Fibroblast of skin of left biceps (primary cell): ENCODE measurements at regions not wholly inside any gene's neighbourhood (a gene's known extent, or its start where the extent isn't known, plus 50 kb on each side); places are given as distances from the start of the nearest gene placed in this dataset.

Experiments
- DNase-seq, 2 experiments: peaks; one replicate each; pipeline ENCODE4 v3.0.0-alpha.2; 2013; ENCODE audit warnings: low read depth in 2 of 2

- peak; percentile 81 to 83 for DNase-seq
Measured at GRCh38 chr9:90301277-90301653, 341.4 kb downstream of the DIRAS2 start.

DNA sequence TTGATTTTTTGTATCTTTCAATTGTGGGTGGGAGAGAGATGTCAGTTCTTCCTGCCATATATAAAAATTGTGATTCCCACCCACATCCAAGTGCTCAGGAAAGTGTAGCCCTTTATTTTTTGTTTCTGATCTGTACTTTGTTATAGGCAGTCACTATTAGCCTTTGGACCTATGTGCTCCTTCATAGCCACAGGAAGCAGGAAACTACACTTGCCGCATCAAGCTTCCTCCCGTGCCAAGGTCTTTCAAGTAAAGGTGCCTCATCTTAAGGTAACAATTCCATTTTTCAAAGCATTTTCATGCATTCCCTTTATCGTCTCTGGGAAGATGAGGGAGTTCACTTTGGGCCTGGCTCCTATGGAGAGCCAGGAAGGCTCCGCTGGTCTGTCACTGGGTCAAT is 339.0 kb downstream of the DIRAS2 start:
- no peak for DNase-seq

DNA sequence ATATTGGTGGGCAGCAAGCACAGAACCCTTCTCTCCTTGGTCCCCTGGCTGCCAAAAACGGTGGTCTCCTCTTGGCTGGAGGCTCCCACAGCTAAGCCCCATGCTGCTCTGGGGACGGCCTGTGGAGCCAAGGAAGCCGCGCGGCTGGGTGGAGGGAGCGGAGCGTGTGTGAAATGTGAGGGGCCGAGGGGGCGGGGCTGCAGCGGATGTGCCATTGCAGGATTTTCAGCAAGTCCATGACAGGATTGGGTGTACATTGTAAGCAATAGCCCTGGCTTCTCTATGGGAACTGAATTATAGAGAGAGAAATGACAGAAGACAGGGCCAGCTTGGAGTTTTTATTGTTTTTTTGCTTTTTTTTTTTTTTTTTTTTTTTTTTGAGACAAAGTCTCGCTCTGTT is 336.5 kb downstream of the DIRAS2 start:
- DNase-seq, result no peak

DNA sequence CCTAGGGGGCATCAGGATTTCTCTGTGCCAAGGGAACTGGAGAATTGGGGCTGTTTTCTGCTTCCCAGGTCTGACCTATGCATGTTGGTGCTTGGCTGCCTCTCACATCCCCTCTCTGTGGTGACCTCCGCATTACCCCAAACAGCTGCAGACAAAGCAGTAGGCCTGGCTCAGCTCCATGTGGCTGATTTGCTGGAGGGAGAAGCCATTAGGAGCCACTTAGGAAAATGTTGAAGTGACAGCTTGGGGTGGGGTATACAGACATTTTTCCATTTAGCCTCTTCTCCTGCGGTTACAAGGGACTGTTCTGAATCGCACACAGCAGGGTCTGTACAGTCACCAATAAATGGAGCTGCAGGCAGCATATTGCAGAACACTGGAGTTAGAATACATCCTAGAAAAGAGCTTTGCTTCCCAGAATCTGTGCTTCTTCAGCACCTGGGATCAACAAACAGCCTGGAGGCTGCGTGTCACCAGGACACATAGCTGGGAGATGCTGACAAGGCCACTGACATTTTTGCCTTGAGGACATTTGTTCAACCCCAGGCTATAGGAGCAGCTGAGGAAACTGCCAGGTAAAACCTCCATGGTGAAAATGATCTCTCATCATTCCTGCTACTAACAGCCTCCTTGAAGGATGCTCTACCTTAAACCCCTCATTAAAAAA is 335.3 kb downstream of the DIRAS2 start:
- no peak for DNase-seq

DNA sequence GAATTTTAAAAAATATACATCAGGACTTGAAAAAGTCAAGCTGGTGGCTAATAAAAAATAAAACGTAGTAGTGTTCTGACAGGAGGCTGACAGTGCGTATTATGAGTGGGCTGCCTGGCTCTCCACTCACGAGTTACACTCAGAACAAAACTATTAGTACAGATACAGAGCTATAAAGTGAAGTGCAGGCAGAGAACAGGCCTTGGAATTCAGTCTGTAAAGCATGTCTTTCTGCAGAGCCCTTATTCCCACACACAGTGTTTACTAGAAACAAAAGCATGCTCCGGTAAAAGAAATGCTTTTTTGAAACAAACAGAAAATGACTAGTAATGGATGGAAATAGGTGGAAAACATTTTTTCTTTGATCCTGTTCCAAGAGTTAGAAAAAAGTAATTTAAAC is 334.7 kb downstream of the DIRAS2 start:
- no peak for DNase-seq

DNA sequence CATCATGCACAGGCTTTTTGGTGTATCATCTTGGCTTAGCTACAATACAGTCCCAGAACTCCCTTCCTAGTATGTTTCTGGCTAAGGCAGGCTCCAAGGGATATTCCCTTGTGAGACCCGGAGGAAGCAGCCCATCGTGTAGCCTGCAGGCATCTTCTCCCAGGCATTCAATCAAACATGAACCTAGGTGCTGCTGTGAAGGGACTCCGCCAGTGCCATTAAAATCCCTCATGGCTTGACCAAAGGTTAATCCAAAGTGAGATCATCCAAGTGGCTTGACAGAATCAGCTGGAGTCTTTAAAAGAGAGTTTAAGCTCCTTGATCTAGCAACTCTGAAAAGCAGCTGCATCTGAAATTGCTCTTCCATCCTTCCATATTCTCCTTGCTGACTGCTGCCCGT is 333.9 kb downstream of the DIRAS2 start:
- no peak for DNase-seq

- DNase-seq, result no peak
Measured at GRCh38 chr9:90309809-90310520, 332.7 kb downstream of the DIRAS2 start.

GRCh38 chr9:90310521-90310876 is 332.1 kb downstream of the DIRAS2 start:
- DNase-seq, result no peak

GRCh38 chr9:90311811-90312210 is 330.8 kb downstream of the DIRAS2 start:
- DNase-seq, result no peak

GRCh38 chr9:90322296-90322695 is 320.3 kb downstream of the DIRAS2 start:
- DNase-seq, result no peak

- DNase-seq, result peak in 1 of 2 experiments; percentile 21
Measured at GRCh38 chr9:90325913-90326653, 316.5 kb downstream of the DIRAS2 start.

DNA sequence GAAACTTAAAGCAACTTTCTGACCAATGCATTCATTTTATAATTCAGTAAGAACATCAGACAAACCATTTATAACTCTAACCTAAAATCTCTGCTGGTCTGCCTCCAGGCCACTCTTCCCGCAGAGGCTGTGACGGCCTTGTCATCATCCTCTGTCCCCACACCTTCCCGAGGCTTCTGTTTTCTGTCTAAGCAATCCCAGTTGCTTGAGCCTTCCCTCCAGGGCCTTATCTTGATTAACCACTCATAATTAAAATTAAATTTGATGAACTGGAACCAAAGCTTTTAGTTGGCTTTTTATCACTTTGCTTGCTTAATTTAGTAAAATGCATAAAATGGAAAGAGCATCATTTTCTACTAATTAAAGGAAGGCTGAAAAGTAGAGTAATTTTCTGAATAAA is 312.4 kb downstream of the DIRAS2 start:
- DNase-seq, result no peak

GRCh38 chr9:90331826-90332575 is 310.6 kb downstream of the DIRAS2 start:
- DNase-seq, result peak in 1 of 2 experiments; percentile 41

DNA sequence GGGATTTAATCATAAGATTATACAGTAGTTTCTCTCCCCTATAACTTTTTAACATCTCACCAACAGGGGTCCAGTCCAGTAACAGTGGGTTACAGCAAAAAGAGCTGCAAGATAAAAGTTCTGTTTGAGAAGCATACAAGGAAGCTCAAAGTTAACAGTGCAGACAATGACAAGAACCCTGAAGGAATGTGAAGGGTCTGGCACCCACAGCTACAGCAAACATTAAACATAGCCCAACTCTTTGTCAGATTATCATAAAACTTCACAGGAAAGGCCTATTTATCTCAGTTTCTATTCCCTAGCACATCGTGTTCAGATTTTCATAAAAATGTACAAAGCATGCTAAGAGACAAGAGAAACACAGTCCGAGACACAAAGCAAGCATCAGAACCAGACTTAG is 309.4 kb downstream of the DIRAS2 start:
- no peak for DNase-seq

GRCh38 chr9:90340421-90340820 is 302.2 kb downstream of the DIRAS2 start:
- DNase-seq, result peak in 1 of 2 experiments; percentile 24

GRCh38 chr9:90342607-90343006 is 300.0 kb downstream of the DIRAS2 start:
- DNase-seq, result no peak

- DNase-seq, result no peak
Measured at GRCh38 chr9:90343366-90343765, 299.3 kb downstream of the DIRAS2 start.

GRCh38 chr9:90343991-90344390 is 298.6 kb downstream of the DIRAS2 start:
- DNase-seq, result no peak

DNA sequence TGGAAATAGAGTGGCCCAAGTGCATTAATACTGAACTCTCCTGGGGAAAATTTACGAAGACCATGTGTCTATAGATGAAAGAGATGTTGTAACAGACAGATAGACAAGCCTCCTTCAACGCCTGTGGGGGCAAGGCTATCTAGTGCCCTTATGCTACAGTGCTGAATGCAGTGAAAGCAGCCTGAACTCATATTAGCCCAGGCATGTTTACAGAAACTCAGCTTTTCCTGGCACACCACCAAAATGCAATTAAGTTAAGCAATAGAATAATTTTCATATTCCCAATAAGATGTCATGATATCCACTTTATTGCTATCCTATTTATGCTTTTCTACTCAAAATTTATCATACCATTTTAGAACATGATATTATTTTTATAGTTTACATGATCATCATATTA is 277.0 kb downstream of the DIRAS2 start:
- no peak for DNase-seq

DNA sequence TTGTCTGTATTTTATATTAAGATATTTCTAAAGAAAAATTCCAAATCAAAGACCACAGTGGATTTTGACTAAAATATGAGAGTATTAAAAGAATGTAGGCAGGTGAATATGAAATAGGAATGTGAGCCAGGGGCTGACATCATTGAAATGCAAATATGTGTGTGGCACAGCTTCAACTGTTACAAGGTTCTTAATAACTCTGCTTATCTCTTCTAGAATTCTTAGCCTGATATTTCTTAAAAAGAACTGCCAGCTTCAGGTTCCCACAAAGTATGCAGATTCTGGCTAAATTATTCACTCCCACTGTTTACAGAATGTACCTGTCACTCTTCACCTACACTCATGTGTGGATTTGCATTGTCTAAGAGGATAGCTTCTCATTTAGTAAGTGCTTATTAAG is 274.4 kb downstream of the DIRAS2 start:
- DNase-seq, result no peak

DNA sequence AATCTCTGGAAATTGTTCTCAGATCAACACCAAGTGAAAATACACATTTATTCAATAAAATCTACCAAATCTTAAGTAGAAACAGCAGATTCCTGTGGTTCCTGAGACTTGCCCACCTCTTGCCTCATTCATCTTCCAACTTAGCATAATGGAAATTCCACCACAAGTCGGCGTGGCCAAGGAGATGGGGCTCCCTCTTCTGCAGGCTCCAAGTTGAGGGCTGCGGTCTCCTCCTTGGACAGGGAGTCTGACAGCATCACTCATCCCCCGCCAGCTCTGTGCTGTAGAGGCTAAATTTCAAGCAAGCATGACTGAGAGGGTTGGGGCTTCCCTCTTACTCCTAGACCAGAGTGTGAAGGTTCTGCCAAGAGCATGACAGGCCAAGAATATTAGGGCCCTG is 273.7 kb downstream of the DIRAS2 start:
- DNase-seq, result no peak

GRCh38 chr9:90379771-90380170 is 262.9 kb downstream of the DIRAS2 start:
- no peak for DNase-seq
